NCI-H2227 (cell line): ENCODE measurements at regions not wholly inside any gene's neighbourhood (a gene's known extent, or its start where the extent isn't known, plus 50 kb on each side); places are given as distances from the start of the nearest gene placed in this dataset.
"Not testable (repeated sequence)": the region's sequence is repeated elsewhere in the genome, so short reads cannot be mapped to it uniquely, and the experiment has no call there.

Source experiments
- DNase-seq: peaks from one replicate; lab custom pipeline; 2025; ENCODE audit not compliant: unreplicated experiment; lab: John Stamatoyannopoulos, UW

DNA sequence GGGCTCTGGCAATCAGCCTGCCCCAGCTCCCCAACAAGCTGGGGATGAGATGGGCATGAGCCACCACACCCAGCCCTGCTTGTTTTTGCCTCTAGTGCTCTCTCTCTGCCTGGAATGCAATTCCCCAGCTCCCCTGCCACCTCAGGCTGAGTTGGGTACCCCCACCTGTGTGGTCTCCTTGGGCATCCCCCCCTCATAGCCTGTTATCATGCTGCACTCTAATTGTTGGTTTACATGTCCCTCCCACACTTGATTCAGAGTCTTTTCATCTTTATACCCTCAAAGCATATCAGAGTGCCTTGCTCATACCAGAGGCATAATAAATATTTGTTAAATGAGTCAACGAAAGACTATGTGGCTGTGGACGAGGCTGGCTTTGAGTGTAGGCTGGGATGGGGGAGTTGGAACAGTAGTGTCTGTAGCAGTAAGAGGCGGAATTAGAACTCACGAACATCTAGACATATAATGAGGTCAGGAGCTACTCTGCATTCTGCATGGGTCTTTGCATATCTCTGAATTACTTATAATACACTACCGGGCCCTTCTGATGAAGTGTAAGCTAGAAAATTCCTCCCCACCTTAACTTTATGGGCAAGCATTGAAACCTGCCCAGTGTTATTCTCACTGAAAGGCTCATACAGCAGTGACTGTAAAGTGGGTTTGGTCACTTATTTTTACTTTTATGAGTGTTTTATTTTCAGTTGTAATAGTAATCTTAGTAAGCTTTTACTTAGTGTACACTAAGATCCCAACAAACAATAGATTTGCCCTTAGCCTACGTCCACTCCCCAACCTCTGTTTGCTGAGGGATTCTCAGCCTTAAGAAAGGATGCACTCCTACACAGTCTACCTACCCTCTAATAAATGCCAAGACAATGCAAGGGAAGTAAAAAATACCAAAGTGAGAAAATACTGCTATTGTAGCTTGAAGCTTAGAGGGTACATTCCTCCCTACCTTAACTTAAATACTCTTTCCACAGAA is 58.7 kb downstream of the EDN1 start:
- no peak for DNase-seq

DNA sequence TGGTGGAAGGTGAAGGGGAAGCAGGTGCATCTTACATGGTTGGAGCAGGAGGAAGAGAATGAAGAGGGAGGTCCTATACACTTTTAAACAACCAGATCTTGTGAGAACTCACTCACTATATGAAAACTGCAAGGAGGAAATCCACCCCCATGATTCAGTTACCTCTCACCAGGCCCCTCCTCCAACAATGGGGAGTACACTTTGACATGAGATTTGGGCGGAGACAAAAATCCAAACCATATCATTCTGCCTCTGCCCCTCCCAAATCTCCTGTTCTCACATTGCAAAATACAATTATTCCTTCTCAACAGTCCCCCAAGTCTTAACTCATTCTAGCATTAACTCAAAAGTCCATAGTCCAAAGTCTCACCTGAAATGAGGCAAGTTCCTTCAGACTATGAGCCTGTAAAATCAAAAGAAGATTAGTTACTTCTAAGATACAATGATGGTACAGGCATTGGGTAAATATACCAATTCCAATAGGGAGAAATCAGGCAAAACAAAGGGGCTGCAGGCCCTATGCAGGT is 60.5 kb downstream of the EDN1 start:
- no peak for DNase-seq

DNA sequence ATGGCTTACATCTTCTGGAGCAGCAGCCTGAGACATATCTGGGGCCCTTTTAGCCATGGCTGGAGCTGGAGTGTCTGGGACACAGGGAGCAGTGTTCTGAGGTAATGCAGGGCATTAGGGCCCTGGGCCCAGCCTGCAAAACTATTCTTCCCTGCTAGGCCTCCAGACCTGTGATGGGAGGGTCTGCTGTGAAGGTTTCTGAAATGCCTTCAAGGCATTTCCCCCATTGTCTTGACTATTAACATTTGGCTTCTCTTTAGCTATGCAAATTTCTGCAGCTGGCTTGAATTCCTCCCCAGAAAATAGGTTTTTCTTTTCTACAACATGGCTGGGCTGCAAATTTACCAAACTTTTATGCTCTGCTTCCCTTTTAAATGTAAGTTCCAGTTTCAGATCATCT is 61.5 kb downstream of the EDN1 start:
- no peak for DNase-seq

DNA sequence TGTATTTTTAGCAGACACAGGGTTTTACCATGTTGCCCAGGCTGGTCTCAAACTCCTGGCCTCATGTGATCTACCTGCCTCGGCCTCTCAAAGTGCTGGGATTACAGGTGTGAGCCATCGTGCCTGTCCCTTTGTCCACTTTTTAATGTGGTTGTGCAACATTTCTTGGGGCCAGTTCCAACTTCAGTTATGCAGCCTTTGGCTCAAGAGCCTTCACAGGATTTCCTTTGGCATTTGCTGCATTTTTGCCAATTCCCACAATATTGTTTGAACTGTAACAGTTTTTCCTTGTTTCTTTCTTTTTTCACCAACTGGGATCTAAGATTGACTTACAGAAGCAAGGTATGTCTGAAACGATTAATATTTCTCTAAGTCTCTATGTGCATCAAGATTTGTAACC is 63.6 kb downstream of the EDN1 start:
- no peak for DNase-seq

DNA sequence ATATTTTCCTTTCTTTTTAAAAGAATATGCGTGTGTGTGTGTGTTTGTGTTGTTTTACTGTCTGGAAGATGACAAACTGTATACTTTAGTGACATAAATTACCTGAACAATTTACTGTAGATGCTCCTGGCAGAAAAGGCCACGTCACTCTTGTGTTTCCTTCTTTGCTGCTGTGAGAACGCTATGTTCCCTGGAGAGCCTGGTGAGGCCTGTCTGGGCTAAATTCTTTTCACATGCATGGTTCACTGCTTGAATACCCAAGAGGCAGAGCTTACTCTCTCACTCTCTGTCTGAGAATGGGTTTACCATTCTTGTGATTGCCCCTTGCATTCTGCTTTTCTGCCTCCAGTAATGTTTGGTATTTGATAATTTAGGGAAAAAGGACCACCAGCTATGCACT is 64.3 kb downstream of the EDN1 start:
- DNase-seq = no peak

DNA sequence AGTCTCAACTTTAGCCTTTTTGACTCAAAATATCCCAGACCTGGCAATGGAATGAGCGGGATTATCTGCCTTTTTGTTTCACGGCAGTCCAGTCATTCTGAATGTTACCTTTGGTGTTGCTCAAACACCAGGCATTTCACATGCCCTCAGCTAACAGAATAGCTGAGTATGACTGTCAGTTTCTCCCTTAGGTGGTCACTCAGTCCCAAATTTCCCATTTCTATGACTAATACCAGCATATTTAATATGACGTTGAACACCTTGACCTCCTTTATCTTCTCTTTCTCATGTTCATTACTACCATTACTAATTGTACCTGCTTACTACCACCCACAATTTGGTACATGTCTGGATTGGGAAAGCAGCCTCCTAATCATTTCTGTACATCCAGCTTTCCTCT is 65.2 kb downstream of the EDN1 start:
- no peak for DNase-seq

DNA sequence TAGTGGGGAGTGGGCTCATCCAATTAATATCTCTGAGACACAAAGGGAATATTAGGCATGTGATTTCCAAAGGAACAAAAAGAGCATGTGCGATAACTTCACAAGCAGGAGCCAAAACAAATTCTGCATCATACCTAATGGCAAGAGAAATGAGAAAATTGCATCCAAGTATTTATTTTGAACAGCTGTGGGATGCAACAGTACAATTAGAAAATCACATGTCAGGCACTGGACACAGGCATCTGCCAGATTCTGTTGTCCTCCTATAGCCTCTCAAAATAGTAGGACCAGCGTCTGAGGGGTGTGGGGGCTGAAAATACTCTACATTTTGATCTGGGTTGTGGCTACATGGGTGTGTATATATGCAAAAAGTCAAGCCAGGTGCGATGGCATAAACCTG is 66.3 kb downstream of the EDN1 start:
- DNase-seq = no peak

DNA sequence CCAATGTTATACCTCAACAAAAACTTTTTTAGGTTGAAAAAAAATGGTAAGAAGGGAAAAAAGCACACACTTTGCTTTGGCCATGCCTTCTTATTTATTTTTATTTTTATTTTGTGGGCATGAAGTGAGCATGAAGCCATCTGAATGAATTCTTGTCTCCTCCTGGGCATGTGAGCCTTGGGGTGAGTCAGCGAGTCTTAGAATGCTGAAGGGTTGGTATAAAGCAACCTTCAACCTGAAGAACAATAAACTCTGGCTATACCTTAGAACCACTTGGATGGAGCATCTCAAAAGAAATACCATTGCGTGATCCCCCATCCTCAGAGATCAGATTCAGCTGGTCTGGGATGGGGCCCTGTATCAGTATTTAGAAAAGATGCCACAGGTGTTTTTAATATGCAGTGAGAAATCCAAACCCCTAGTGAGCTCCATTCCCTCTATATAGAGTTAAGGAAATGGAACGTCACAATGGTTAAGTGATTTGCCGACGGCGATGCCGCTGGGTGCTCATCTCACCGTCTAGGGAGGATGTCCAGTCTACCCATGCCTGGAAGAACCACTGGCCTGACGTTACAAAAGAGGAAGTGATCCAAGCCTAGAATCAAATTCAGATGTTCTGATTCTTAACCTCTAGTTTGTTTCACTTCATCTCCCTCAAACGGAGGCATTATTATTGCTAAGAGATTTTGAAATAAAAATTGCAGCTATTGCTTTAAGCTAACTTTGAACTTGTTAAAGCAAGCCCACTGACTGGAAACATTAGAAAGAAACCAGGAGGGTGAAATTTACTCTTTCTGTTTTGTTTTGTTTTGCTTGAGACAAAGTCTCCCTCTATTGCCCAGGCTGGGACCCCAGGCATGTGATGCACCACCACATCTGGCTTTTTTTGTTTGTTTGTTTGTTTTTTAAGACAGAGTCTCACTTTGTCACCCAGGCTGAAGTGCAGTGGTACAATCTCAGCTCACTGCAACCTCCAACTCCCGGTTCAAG is 67.1 kb downstream of the EDN1 start:
- DNase-seq = no peak

DNA sequence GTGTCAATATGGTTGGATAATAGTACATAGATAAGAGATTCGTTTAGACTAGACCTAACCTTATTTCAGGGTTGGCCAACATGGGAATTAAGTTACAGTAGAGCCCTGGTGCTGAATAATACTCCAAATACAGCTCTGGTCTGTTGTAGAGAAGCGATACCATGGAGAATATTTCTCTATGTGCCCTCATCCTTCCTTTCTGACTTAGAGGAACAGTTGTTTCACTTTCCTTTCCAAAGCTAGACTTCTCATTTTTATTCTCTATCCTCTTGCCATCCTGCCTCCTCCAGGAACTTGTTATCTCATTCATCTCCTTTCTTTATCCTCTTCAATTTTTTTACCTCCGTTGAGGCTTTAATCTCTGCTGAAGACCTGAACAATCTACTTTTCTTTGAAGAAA is 68.9 kb downstream of the EDN1 start:
- DNase-seq = no peak

DNA sequence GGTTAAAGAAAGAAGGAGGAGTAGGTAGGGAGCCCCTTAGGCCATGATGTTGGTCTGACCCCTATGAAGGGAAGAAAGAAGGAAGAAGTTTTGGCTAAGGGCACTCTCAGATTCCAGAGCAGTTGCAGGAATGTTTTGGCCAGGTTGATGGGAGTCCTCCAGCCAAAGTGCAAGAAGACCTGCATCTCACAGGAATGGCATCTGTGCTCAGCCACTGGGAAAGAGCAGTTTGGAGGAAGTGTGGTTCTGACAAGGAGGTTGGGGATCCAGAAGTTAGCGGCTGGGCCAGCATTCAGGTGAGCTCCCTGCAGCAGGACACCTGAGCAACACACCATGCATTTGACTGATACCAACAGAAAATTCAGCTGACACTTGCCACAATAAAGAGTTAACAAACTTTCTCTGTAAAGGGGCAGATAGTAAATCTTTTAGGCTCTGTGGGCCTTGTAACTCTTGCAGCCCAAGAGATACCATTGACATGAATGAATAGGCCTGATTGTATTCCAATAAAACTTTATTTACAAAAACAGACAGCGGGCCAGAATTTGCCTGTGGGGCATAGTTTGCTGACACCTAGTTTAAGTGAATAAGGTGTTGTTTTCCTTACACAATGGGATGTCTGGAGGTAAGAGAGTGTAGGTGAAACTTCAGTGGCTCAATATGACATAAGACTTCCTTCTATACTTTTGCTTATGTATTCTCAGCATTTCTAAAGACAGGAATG is 71.0 kb downstream of the EDN1 start:
- no peak for DNase-seq

DNA sequence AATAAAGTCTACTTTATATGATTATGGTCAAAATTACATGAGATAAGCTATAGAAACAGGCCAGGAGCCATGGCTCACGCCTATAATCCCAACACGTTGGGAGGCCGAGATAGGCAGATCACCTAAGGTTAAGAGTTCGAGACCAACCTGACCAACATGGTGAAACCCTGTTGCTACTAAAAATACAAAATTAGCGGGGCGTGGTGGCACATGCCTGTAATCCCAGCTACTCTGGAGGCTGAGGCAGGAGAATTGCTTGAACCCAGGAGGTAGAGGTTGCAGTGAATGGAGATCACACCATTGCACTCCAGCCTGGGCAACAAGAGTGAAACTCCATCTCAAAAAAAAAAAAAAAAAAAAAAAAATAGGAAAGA is 73.1 kb downstream of the EDN1 start:
- DNase-seq = not testable (repeated sequence)

DNA sequence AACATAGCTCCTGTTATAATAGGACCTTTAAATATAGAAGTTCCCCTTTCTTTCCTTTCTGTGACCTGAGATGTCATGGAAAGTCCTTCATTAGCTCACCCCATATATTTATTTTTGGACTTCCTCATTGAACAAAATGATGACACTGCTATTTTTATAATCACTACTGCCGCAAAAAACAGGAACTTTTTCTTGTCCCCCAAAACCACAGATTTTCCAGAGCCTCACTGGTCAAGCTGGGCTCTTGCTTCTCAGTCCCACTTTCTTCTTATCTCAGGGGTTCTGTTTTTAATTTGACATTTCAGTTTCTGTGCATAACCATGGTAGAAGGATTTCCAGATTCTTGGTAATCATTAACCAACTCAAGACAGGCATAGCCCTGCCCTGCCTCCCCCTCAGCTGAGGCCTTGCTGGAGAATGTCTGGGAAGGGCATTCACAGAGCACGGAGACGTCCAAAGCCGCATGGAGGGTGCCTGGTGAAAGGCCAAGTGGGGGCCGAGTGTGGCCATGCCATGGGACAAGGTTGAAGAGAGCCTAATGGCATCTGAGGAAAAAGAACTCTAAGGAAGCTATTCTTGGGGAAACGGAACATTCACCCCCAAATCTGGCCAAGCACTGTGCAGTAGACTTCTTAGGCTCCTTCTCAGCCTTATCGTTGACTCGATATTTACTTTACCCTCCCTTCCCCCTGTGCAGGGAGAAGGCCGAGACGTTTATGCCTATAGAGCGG is 73.7 kb downstream of the EDN1 start:
- no peak for DNase-seq

DNA sequence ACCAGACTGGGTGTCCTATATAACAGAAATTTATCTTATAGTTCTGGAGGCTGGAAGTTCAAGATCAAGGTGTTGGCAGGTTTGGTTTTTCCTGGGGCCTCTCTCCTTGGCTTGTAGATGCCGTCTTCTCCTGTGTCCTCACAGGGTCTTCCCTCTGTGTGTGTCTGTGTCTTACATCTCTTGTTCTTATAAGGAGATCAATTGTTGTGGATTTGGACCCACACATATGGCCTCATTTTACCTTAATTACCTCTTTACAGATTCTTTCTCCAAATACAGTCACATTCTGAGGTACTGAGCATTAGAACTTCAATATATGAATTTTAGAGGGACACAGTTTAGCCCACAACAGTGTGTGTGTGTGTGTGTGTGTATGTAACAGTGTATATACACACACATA is 74.5 kb downstream of the EDN1 start:
- no peak for DNase-seq

DNA sequence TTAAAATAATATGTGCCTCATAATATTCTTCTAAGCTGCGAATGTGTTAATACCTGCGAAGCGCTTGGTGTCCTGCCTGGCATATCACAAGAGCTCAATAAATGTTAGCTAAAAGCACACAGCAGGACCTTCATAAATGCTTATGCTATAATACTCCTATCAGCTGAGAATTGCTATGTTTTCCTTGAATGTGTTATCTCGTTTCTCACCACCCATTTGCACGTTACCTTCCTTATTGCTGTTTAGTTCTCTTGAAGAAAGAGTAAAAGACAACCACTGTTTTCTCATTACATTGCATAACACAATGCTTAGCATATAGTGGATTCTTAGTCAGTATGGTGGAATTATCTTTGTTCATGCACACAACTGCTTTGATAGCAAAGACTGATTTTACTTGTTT is 76.6 kb downstream of the EDN1 start:
- no peak for DNase-seq

DNA sequence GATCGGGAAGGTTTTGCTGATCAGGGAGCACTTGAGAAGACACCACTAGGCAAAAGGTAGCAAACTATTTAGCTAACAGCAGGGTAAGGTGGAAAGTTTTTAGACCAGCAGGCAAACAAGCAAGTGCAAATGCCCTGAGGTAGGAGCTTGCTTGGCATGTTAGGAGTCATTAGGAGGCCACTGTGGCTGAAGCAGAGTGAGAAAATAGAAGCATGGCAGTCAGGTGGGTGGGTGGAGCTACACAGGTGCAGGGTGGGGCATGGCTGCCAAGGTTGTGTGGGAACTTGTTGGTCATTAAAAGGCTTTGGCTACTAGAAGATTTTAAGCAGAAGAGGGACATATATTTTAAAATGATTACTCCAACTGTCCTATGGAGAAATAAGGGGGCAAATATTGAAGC is 77.3 kb downstream of the EDN1 start:
- DNase-seq = no peak

DNA sequence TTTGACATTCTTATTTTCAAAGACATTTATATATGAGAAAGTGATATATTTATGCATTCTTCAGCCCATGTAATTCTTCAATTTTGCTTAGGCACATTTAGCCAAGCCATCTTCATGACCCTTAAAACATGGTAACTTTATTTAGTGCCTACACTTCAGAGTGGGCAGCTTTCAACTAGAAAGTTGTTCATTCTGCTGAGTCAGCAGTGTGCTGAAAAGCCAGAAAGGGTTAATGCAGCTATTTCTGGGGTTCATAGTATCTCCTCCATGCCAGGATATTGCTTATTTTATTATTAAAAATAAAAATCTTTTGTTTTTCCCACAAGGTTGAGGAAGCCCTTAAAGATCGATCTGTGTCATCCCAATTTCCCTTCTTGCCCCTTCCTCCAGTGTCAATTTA is 79.2 kb downstream of the EDN1 start:
- no peak for DNase-seq

DNA sequence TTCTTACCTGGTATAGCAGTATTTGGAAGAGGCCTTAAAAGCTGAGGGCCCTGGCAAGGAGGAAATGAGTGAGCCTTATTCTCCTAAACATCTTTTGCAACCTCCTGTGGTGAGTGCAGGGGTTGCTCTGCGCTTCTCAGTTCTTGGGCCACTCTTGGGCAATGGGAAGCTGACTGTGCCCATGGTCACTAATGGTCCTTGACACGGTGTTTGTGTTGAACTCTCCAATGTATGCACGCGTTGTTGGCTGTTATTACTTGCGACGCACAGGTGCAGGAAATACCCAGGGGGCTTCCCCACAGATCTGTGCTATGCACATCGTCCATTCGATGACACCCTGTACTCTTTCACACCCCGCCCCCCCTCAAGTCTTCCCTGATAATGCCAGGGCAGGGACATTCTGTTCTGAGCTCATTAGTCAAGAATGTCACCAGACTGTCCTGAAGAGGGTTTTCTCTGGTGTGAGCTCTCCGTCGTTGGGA is 79.7 kb downstream of the EDN1 start:
- DNase-seq = no peak

DNA sequence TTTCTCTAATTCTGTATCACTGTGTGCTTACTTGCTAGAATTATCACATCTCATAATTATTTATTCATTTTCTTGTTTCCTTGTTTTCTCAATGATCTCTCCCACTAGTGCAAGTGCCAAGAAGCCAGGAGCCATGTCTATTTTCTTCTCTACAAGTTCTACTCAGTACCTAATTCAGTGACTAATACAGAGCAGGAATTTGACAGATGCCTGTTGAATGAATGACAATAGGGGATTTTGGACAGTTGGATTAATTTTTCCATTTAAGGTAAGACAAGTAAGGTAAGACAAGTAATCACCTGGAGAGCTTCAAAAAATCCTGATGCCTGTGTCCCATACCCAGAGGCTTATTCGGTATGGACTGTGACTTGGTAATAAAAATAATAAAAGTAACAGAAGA is 81.0 kb downstream of the EDN1 start:
- no peak for DNase-seq

DNA sequence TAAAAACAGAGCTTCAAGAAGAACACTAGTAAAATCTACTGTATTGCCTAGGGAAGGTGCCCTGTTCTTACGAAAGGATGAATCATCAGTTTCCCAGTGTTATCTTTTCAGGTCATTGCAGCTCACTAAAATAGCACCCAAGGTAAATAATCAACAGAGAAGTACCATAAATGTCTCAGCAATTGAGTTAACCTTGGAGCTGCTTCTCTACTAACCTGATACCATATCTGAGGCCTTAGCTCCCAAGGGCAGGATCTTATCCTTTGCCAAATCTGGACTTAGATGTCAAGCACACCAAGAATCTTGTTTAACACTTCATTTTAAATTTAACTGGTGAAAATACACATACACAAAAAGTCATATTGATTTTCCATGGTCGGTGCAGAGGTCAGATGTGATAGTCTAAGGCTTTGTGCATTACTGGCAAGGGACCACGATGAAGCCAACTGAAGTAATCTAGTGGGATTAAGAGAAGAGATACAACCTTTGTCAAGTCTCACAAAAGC is 81.5 kb downstream of the EDN1 start:
- DNase-seq = no peak

DNA sequence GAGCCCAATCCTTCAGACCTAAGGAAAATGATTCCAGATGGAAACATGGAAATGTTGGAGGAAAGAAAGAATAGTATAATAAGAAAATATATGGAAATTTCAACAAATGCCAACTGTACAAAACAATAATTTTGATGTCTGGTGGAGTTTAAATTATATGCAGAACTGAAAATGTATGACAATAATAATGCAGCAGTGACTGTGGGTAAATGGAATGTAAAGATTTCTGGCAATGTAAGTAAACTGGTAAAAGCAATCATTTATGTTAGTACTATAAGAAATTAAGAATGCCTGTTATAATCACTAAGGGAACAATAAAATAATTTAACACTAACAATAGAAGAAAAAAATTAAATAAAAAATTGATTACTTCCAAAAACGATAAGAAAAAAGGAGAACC is 89.0 kb downstream of the EDN1 start:
- DNase-seq = no peak
